ENCODE measurements at regions not wholly inside any gene's neighbourhood (a gene's known extent, or its start where the extent isn't known, plus 50 kb on each side); places are given as distances from the start of the nearest gene placed in this dataset.
A peak's percentile ranks its signal among the peaks of the same experiment; 100 is the strongest.

GRCh38 chr1:30377230-30378002 is 346.0 kb downstream of the MATN1 start:
- no peaks in the 10 kb centered on the region for H3K4me1 Mint-ChIP-seq
- H3K9me3 Mint-ChIP-seq: peaks cover 0 to 2% (median 0%) of the 10 kb centered on the region in 6 donors
- no peak for DNase-seq
- H3K36me3 Mint-ChIP-seq: no peaks in the 10 kb centered on the region
- no peak overlapping the region for H3K4me3 Mint-ChIP-seq
- H3K27me3 Mint-ChIP-seq (ENCODE audit: low read depth in 3 of 3): peaks cover 2 to 8% (median 2%) of the 10 kb centered on the region in 3 donors
- no peak overlapping the region for H3K27ac Mint-ChIP-seq

GRCh38 chr1:30376054-30376697 is 347.2 kb downstream of the MATN1 start:
- H3K36me3 Mint-ChIP-seq: no peaks in the 10 kb centered on the region
- peaks cover 2 to 8% (median 2%) of the 10 kb centered on the region in 3 donors for H3K27me3 Mint-ChIP-seq (ENCODE audit: low read depth in 3 of 3)
- no peaks in the 10 kb centered on the region for H3K9me3 Mint-ChIP-seq
- H3K27ac Mint-ChIP-seq: no peak overlapping the region
- no peak overlapping the region for H3K4me3 Mint-ChIP-seq
- no peaks in the 10 kb centered on the region for H3K4me1 Mint-ChIP-seq
- DNase-seq: no peak

- H3K9me3 Mint-ChIP-seq: no peaks in the 10 kb centered on the region
- DNase-seq: no peak
- no peak overlapping the region for H3K4me3 Mint-ChIP-seq
- no peaks in the 10 kb centered on the region for H3K4me1 Mint-ChIP-seq
- peaks cover 2 to 8% (median 2%) of the 10 kb centered on the region in 3 donors for H3K27me3 Mint-ChIP-seq (ENCODE audit: low read depth in 3 of 3)
- H3K27ac Mint-ChIP-seq: no peak overlapping the region
- no peaks in the 10 kb centered on the region for H3K36me3 Mint-ChIP-seq
These were observed 348.2 kb downstream of the MATN1 start for GRCh38 chr1:30375156-30375555.

- no peaks in the 10 kb centered on the region for H3K9me3 Mint-ChIP-seq
- no peak overlapping the region for H3K27ac Mint-ChIP-seq
- H3K4me3 Mint-ChIP-seq: no peak overlapping the region
- H3K27me3 Mint-ChIP-seq (ENCODE audit: low read depth in 3 of 3): peaks cover 0 to 4% (median 2%) of the 10 kb centered on the region in 3 donors
- no peak for DNase-seq
- no peaks in the 10 kb centered on the region for H3K4me1 Mint-ChIP-seq
- no peaks in the 10 kb centered on the region for H3K36me3 Mint-ChIP-seq
These were observed 348.9 kb downstream of the MATN1 start for GRCh38 chr1:30374400-30375070.

GRCh38 chr1:30373471-30374399 is 349.6 kb downstream of the MATN1 start:
- Mint-ChIP-seq H3K4me1 (no peaks in the 10 kb centered on the region), H3K27ac (no peak overlapping the region), H3K4me3 (no peak overlapping the region), H3K9me3 (no peaks in the 10 kb centered on the region), H3K27me3 (ENCODE audit: low read depth in 3 of 3) (no peaks in the 10 kb centered on the region), H3K36me3 (no peaks in the 10 kb centered on the region)
- DNase-seq: no peak

DNA sequence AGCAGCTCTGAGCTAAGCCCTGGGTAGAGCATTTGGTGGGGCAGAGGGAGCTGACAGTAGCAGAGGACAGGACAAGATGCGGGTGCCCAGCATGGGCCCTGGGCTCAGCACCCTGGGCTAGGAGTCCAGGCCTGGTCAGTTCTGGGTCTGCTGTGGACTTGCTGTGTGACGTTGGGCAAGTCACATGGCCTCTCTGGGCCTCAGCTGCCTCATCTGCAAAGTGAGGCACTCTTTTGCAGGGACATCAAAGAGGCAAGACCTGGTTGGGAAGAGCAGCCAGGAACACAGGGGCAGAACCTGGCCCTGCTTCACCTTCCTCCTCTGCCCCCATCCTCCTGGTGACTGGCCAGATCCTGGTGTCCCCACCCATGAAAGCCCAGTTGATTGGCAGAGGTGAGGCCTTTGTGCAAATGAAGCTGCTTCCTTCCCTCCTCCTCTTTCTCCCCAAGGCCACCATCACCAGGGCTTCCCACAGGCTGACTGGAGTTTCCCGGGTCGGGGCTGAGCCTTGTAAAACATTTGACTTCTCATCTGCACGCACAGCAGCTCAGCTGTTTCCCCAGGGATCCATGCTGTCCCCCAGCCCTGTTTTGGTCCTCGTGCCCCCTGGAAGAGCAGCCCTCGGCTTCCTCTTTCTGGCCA is 350.5 kb downstream of the MATN1 start:
- DNase-seq: no peak

DNA sequence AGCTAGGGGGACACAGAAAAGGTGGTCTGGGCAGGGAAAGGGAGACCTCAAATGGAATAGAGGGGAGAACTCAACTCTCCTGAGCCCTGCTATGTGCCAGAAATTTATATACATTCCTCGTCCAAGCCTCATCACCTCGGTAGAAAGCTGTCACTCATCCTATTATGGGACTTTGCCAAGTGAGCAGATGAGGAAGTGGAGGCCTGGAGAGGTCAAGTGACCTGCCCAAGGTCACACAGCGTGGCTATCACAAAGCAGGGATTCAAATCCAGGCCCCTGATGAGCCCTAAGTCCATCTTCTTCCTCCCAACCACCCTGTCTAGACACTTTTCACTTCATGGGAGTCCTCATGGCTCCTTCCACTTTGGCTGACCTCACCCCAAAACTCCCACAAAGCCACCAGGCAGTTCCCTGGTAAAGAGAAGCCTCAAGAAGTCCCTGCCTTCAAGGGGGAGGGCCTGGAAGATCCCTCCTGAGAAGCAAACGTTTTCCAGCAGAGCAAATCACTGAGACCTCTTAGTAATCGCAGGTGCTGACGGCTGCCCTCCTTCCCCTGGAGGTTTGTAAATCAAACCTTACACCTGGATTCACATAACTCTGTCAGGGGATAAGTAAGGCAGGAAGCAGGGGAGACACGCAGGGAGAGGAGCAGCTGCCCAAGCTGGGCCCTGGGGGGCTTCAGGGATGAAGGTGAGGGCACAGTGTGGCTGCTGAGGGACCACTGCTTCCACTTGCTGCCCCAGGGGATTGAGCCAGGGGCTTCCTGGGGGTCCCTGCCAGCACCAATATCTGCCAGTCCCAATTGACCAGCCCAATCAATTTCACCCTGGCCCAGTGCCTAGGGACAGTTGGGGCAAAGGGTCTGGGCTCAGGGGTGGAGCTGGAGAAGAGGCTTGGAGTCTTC is 351.2 kb downstream of the MATN1 start:
- Mint-ChIP-seq H3K9me3 (no peaks in the 10 kb centered on the region), H3K27ac (no peak overlapping the region), H3K4me3 (no peak overlapping the region), H3K27me3 (ENCODE audit: low read depth in 3 of 3) (no peaks in the 10 kb centered on the region), H3K36me3 (no peaks in the 10 kb centered on the region), H3K4me1 (no peaks in the 10 kb centered on the region)
- DNase-seq: no peak

More for the DNA sequence above, 350.5 kb downstream of the MATN1 start:
- Mint-ChIP-seq H3K9me3 (no peaks in the 10 kb centered on the region), H3K27ac (peak overlapping the region in 1 of 6 donors; percentile 22), H3K27me3 (ENCODE audit: low read depth in 3 of 3) (no peaks in the 10 kb centered on the region), H3K4me1 (no peaks in the 10 kb centered on the region), H3K4me3 (no peak overlapping the region), H3K36me3 (no peaks in the 10 kb centered on the region)

- Mint-ChIP-seq H3K9me3 (no peaks in the 10 kb centered on the region), H3K4me3 (no peak overlapping the region), H3K4me1 (no peaks in the 10 kb centered on the region), H3K27me3 (ENCODE audit: low read depth in 3 of 3) (peaks cover 0 to 2% (median 0%) of the 10 kb centered on the region in 3 donors), H3K36me3 (no peaks in the 10 kb centered on the region), H3K27ac (no peak overlapping the region)
- DNase-seq: no peak
These were observed 352.1 kb downstream of the MATN1 start for GRCh38 chr1:30371179-30371788.

DNA sequence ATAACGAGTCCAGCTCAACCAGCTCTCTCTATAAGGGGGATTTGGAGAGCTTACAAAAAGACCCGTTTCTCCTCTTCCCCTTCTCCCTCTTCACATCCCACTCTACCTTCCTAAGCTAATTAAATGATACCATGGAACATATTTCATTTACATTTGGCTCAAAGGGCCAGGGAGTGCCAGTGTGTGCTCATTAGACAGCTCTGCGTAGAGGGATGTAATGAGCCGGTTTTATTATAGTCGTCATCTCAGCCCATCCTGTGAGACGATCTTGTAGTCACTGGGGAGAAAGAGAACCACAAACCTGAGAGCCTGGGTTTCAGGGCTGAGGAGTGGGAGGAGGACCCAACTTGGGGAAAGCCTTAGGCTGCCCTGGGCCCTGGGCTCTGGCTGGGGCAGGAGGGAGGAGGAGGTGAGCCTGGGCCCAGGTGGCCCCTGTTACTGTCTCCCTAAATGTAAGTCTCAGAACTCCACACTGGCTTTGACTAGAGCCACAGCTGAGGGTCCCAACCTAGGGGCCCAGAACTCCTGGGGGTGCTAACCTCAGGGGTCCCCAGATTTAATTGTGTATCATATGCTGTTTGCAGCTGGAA is 354.6 kb downstream of the MATN1 start:
- Mint-ChIP-seq H3K27ac (no peak overlapping the region), H3K9me3 (no peaks in the 10 kb centered on the region), H3K4me3 (no peak overlapping the region)

GRCh38 chr1:30366911-30367310 is 356.5 kb downstream of the MATN1 start:
- Mint-ChIP-seq H3K9me3 (no peaks in the 10 kb centered on the region), H3K27ac (no peak overlapping the region), H3K4me3 (no peak overlapping the region), H3K4me1 (no peaks in the 10 kb centered on the region), H3K27me3 (ENCODE audit: low read depth in 3 of 3) (peaks cover 0 to 3% (median 3%) of the 10 kb centered on the region in 3 donors), H3K36me3 (no peaks in the 10 kb centered on the region)
- DNase-seq: no peak

More for the DNA sequence above, 354.6 kb downstream of the MATN1 start:
- no peak for DNase-seq
- Mint-ChIP-seq H3K4me1 (no peaks in the 10 kb centered on the region), H3K27me3 (ENCODE audit: low read depth in 3 of 3) (peaks cover 0 to 3% (median 3%) of the 10 kb centered on the region in 3 donors), H3K36me3 (no peaks in the 10 kb centered on the region)

DNA sequence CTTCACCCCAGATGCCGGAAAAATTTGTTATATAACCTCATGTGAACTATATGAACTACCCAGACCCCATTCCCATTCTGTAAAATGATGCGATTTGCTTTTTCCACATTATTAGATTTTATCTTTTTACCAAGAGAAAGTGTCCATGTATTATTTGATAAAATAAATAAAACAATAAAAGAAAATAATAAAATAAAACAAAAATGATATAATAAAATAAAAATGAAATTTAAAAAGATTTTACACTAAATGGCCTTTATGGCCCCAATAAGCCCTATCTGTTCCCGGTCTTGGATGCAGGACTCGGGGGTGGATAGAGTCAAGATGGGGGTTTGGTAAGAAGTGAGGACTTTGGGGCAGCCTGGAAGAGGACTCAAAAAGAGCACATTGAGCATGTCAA is 357.2 kb downstream of the MATN1 start:
- no peak overlapping the region for H3K27ac Mint-ChIP-seq
- no peak overlapping the region for H3K4me3 Mint-ChIP-seq
- H3K27me3 Mint-ChIP-seq (ENCODE audit: low read depth in 3 of 3): peaks cover 0 to 3% (median 3%) of the 10 kb centered on the region in 3 donors
- no peaks in the 10 kb centered on the region for H3K36me3 Mint-ChIP-seq
- H3K9me3 Mint-ChIP-seq: no peaks in the 10 kb centered on the region
- DNase-seq: no peak
- H3K4me1 Mint-ChIP-seq: no peaks in the 10 kb centered on the region

- no peak for DNase-seq
- H3K9me3 Mint-ChIP-seq: no peaks in the 10 kb centered on the region
- H3K4me3 Mint-ChIP-seq: no peak overlapping the region
- H3K4me1 Mint-ChIP-seq: no peaks in the 10 kb centered on the region
- H3K27me3 Mint-ChIP-seq (ENCODE audit: low read depth in 3 of 3): peaks cover 0 to 3% (median 3%) of the 10 kb centered on the region in 3 donors
- H3K36me3 Mint-ChIP-seq: no peaks in the 10 kb centered on the region
- H3K27ac Mint-ChIP-seq: no peak overlapping the region
These were observed 357.8 kb downstream of the MATN1 start for GRCh38 chr1:30365596-30365995.

Measured in immature natural killer cell (primary cell).